Epithelial cell of proximal tubule (primary cell): ENCODE measurements at regions not wholly inside any gene's neighbourhood (a gene's known extent, or its start where the extent isn't known, plus 50 kb on each side); places are given as distances from the start of the nearest gene placed in this dataset.

Source experiments
- DNase-seq: peaks from one replicate; pipeline ENCODE4 v3.0.0-alpha.2; 2011; ENCODE audit warnings: low read depth
- H3K4me3 ChIP-seq: 2 replicates; pipeline ENCODE4 v1.5.1; 2011; ENCODE audit warnings: low read depth, mild to moderate bottlenecking, low read length
- TF ChIP-seq, protein P1 (sequence below): conservative IDR thresholded peaks from 2 replicates; pipeline ENCODE4 v1.5.1; 2012; ENCODE audit warnings: low read depth, mild to moderate bottlenecking, low read length

DNA sequence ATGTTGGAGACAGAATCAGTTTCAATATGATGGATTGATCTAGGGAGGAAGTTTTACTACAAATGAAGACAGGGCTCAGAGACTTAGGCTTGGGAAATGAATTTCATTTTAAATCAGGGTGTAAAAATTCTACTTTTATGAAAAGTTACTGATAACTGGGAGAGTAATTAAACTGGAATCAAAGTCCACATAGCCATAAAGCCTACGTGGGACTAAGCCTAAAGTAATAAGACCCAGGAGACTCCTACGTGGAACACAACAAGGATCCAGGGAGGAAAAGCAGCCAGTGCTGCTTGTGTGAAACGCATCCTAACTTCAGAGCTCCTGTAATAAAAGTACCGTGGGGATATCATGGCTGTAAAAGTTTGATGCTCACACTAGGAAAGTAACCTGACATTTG, 152.0 kb upstream of the MYO16 start:
- DNase-seq: no peak
- TF ChIP-seq, protein P1, sequence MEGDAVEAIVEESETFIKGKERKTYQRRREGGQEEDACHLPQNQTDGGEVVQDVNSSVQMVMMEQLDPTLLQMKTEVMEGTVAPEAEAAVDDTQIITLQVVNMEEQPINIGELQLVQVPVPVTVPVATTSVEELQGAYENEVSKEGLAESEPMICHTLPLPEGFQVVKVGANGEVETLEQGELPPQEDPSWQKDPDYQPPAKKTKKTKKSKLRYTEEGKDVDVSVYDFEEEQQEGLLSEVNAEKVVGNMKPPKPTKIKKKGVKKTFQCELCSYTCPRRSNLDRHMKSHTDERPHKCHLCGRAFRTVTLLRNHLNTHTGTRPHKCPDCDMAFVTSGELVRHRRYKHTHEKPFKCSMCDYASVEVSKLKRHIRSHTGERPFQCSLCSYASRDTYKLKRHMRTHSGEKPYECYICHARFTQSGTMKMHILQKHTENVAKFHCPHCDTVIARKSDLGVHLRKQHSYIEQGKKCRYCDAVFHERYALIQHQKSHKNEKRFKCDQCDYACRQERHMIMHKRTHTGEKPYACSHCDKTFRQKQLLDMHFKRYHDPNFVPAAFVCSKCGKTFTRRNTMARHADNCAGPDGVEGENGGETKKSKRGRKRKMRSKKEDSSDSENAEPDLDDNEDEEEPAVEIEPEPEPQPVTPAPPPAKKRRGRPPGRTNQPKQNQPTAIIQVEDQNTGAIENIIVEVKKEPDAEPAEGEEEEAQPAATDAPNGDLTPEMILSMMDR: no peak
- H3K4me3 ChIP-seq: no peak overlapping the region

DNA sequence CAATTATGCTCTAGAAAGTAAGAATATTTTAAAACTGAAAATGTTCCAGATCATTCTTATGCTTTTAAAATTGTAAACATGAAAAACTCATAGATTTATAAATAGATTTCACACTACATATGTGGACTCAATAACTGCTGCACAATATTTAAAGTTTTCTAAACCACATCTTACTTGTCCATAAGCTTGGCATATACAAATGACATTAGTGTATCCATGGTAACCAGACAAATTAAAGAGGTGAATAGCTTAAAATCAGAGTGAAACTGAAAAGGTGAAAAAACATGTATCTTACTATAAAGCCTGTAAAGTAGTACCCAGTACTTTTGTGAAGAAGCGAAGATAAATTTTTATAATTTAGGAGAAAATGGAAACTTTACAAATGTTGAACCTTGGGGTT, 151.2 kb upstream of the MYO16 start:
- no peak for DNase-seq
- TF ChIP-seq, protein P1: no peak
- no peak overlapping the region for H3K4me3 ChIP-seq

DNA sequence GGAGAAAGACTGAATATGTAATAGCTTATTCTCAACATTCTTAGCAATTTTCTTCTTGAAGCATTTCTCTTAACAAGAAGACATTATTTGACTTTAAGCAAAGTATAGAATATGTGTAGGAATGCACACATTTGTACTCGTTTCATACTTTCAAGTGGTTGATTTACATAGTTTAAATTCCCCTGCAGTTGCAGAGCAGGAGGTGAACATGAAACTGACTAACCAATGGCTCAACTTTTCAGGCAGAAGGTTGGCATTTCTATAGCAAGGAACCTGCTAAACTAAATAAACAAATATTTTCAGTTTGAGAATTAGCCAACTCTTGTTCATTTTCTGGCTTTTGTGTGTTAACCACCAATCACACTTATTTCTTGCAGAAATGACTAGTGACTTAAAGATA, 145.4 kb upstream of the MYO16 start:
- DNase-seq: no peak
- TF ChIP-seq, protein P1: no peak
- H3K4me3 ChIP-seq: no peak overlapping the region

DNA sequence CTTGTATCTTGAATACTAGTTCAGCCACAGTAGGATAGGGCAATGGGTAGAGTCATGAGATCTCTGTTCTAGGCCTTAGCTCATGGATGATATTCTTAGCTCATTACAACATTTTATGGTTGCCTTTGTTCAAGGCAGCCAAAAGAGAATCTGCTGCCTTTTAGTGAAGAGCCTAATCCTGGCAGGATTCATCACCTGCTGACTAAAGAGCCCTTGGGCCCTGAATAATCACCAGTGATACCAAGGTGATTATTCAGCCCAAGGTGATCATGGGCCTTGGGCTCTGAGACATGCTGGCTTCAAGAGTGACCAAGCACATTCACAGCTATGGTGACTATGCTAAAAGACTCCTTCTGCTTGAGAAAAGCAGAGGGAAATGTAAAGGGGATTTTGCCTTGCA, 143.3 kb upstream of the MYO16 start:
- TF ChIP-seq, protein P1: no peak
- DNase-seq: no peak
- no peak overlapping the region for H3K4me3 ChIP-seq

DNA sequence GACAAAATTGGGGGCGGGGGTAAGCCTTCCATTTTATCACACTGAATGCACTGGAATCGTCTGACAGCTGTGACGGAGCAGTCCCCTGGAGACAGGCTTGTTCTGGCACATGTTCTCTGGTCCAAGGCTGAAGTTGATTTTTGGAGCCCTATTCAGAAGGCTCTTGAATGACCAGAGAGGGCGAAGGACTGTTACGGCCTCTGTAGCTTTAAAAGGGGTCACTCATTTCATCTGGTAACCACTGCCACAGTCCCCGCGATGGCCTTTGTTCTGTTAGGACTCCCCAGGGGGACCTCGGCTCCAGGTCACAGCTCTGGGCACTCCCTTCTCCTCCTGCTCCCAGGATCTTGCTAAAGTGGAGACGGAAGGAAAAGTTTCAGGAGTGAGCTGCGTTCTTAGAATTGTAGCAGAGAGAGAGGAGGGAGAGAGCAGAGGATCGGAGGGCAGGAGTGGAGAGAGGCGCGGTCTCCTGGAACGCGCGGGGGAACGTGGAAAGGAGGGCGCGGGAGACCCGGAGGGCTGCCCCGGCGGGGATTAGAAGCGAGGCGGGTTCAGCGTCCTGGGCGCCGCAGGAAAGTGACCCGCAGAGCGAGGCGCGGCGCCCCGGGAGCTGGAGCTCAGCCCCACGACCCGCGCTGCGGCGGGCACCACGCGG, 134.3 kb upstream of the MYO16 start:
- TF ChIP-seq, protein P1: no peak
- no peak overlapping the region for H3K4me3 ChIP-seq
- DNase-seq: no peak

DNA sequence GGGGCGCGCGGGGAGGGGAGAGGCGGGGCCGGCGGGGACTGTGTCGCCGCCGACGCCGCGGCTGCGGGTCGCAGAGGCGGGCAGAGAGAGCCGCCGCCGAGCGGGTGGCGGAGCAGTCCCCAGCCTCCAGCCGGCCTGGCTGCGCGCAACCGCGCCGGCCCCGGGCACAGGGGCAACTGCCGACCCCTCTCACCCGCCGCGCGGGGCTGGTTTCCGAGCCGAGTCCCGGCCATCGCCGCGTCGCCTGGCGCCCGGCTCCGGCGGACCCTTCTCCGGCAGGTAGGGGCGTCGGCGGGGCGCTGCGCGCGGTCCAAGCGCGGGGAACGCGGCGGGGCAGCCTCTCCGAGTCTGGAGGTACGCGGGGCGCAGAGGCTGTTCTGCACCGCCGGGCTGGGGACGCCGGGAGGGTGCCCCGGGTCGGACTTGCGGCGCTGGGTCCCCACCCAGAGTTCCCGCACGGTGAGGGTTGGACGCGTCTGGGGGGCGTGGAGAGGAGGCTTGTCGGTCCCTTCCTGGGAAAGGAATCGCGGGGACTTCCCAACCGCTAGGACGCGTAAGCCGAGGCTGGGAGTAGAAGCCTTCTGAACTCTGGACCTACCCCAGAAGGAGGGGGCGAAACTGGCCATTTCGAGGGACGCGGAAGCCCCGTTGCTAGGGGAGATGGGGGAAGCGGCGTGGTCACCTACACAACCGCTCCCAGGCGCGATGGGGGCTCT, 133.6 kb upstream of the MYO16 start:
- H3K4me3 ChIP-seq: no peak overlapping the region
- TF ChIP-seq, protein P1: no peak
- no peak for DNase-seq
